COLO829 (cell line): ENCODE measurements at regions not wholly inside any gene's neighbourhood (a gene's known extent, or its start where the extent isn't known, plus 50 kb on each side); places are given as distances from the start of the nearest gene placed in this dataset.

Source experiments
- DNase-seq: peaks from one replicate; pipeline ENCODE4 v3.0.0; 2012; ENCODE audit warnings: low spot score

GRCh38 chr3:116639641-116640040 lies 69.9 kb upstream of the TUSC7 start:
- no peak for DNase-seq

- no peak for DNase-seq
Observed at GRCh38 chr3:116640109-116640508, 69.5 kb upstream of the TUSC7 start.

GRCh38 chr3:116643001-116643400 lies 66.6 kb upstream of the TUSC7 start:
- no peak for DNase-seq

- DNase-seq: no peak
Observed at GRCh38 chr3:116647996-116648395, 61.6 kb upstream of the TUSC7 start.
